ENCODE measurements at regions not wholly inside any gene's neighbourhood (a gene's known extent, or its start where the extent isn't known, plus 50 kb on each side); places are given as distances from the start of the nearest gene placed in this dataset.

- H3K9ac ChIP-seq (ENCODE audit: control insufficient read depth, extremely low read depth, insufficient read depth, low read length): no peak overlapping the region
- H3K4me1 ChIP-seq (ENCODE audit: control insufficient read depth, extremely low read depth, insufficient read depth, low read length): no peaks in the 10 kb centered on the region
- H3K9me1 ChIP-seq (ENCODE audit: control insufficient read depth, extremely low read depth, insufficient read depth, low read length): no peaks in the 10 kb centered on the region
- TF ChIP-seq CTCF (optimal IDR thresholded peaks at IDR 0.05 in 1 of 3, IDR thresholded peaks at IDR 0.05 in 1 of 3, conservative IDR thresholded peaks at IDR 0.05 in 1 of 3; ENCODE audit: extremely low read depth in 1 of 3, insufficient read depth in 2 of 3, low read length in 3 of 3): no peak
- no peak for TF ChIP-seq EZH2 (IDR thresholded peaks at IDR 0.05; ENCODE audit: low read length)
- no peaks in the 10 kb centered on the region for H3K36me3 ChIP-seq (ENCODE audit: control insufficient read depth in 2 of 2, extremely low read depth in 1 of 2, insufficient read depth in 2 of 2, low read length in 2 of 2)
- H3K4me3 ChIP-seq (ENCODE audit: control insufficient read depth in 2 of 3, extremely low read depth in 1 of 3, insufficient read depth in 2 of 3, low read depth in 1 of 3, low read length in 3 of 3): no peak overlapping the region
- FAIRE-seq (no peak), DNase-seq (ENCODE audit: low read depth, low spot score) (no peak)
- no peaks in the 10 kb centered on the region for H3K79me2 ChIP-seq (ENCODE audit: control insufficient read depth, insufficient read depth, low read length)
- no peaks in the 10 kb centered on the region for H4K20me1 ChIP-seq (ENCODE audit: control insufficient read depth, extremely low read depth, insufficient read depth, low read length)
- no peak overlapping the region for H3K4me2 ChIP-seq (ENCODE audit: control insufficient read depth, extremely low read depth, insufficient read depth, low read depth, low read length)
- H3K27me3 ChIP-seq (ENCODE audit: control insufficient read depth, extremely low read depth, insufficient read depth, low read length): no peaks in the 10 kb centered on the region
- dilution Hi-C loops (cut with MboI; ENCODE audit: extremely low pct_ligation_motif_present, low sequenced_read_pairs): no loop called here
- H3K27ac ChIP-seq (ENCODE audit: control insufficient read depth, insufficient read depth, low read length): no peak overlapping the region
- H2AFZ ChIP-seq (ENCODE audit: control insufficient read depth, low read length): no peak overlapping the region
- no peaks in the 10 kb centered on the region for H3K9me3 ChIP-seq (ENCODE audit: control insufficient read depth, low read depth, low read length)
Measured at GRCh38 chr9:118423721-118424120, 719.5 kb downstream of the TLR4 start.

- FAIRE-seq (no peak), DNase-seq (ENCODE audit: low read depth, low spot score) (no peak)
- no peaks in the 10 kb centered on the region for H3K9me1 ChIP-seq (ENCODE audit: control insufficient read depth, extremely low read depth, insufficient read depth, low read length)
- H3K9ac ChIP-seq (ENCODE audit: control insufficient read depth, extremely low read depth, insufficient read depth, low read length): no peak overlapping the region
- no peak for TF ChIP-seq EZH2 (IDR thresholded peaks at IDR 0.05; ENCODE audit: low read length)
- TF ChIP-seq CTCF (optimal IDR thresholded peaks at IDR 0.05 in 1 of 3, IDR thresholded peaks at IDR 0.05 in 1 of 3, conservative IDR thresholded peaks at IDR 0.05 in 1 of 3; ENCODE audit: extremely low read depth in 1 of 3, insufficient read depth in 2 of 3, low read length in 3 of 3): no peak
- H3K79me2 ChIP-seq (ENCODE audit: control insufficient read depth, insufficient read depth, low read length): no peaks in the 10 kb centered on the region
- H3K27ac ChIP-seq (ENCODE audit: control insufficient read depth, insufficient read depth, low read length): no peak overlapping the region
- H3K9me3 ChIP-seq (ENCODE audit: control insufficient read depth, low read depth, low read length): no peaks in the 10 kb centered on the region
- dilution Hi-C loops (cut with MboI; ENCODE audit: extremely low pct_ligation_motif_present, low sequenced_read_pairs): no loop called here
- H4K20me1 ChIP-seq (ENCODE audit: control insufficient read depth, extremely low read depth, insufficient read depth, low read length): no peaks in the 10 kb centered on the region
- no peaks in the 10 kb centered on the region for H3K27me3 ChIP-seq (ENCODE audit: control insufficient read depth, extremely low read depth, insufficient read depth, low read length)
- no peak overlapping the region for H3K4me2 ChIP-seq (ENCODE audit: control insufficient read depth, extremely low read depth, insufficient read depth, low read depth, low read length)
- H3K4me3 ChIP-seq (ENCODE audit: control insufficient read depth in 2 of 3, extremely low read depth in 1 of 3, insufficient read depth in 2 of 3, low read depth in 1 of 3, low read length in 3 of 3): no peak overlapping the region
- no peaks in the 10 kb centered on the region for H3K36me3 ChIP-seq (ENCODE audit: control insufficient read depth in 2 of 2, extremely low read depth in 1 of 2, insufficient read depth in 2 of 2, low read length in 2 of 2)
- no peaks in the 10 kb centered on the region for H3K4me1 ChIP-seq (ENCODE audit: control insufficient read depth, extremely low read depth, insufficient read depth, low read length)
- no peak overlapping the region for H2AFZ ChIP-seq (ENCODE audit: control insufficient read depth, low read length)
Measured at GRCh38 chr9:118426772-118427171, 722.6 kb downstream of the TLR4 start.
